Nephron progenitor cell (in vitro differentiated cells): ENCODE measurements at regions not wholly inside any gene's neighbourhood (a gene's known extent, or its start where the extent isn't known, plus 50 kb on each side); places are given as distances from the start of the nearest gene placed in this dataset.

ENCODE experiments used
- DNase-seq: peaks from one replicate; pipeline ENCODE4 v3.0.0; 2021
- H3K27ac Mint-ChIP-seq: 2 replicates; pipeline ENCODE4 v1.8.0; 2021; ENCODE audit warnings: mild to moderate bottlenecking, moderate library complexity, mixed read lengths
- H3K27me3 Mint-ChIP-seq: 2 replicates; pipeline ENCODE4 v1.8.0; 2021; ENCODE audit warnings: mild to moderate bottlenecking, low read depth, mixed read lengths; ENCODE audit not compliant: poor library complexity
- H3K36me3 Mint-ChIP-seq: 2 replicates; pipeline ENCODE4 v1.8.0; 2021; ENCODE audit warnings: low read depth, mixed read lengths
- H3K4me1 Mint-ChIP-seq: 2 replicates; pipeline ENCODE4 v1.8.0; 2021; ENCODE audit warnings: mixed read lengths
- H3K4me3 Mint-ChIP-seq: 2 replicates; pipeline ENCODE4 v1.8.0; 2021; ENCODE audit warnings: mild to moderate bottlenecking, moderate library complexity, mixed read lengths
- H3K9me3 Mint-ChIP-seq: 2 replicates; pipeline ENCODE4 v1.8.0; 2021; ENCODE audit warnings: mild to moderate bottlenecking, moderate library complexity, mixed read lengths
- CTCF ChIP-seq: fragments of 200-600 bp; sonication (generic); IDR thresholded peaks from 2 replicates; pipeline ENCODE4 v1.5.0; 2021; ENCODE audit warnings: antibody characterized with exemption

- no peaks in the 10 kb centered on the region for H3K9me3 Mint-ChIP-seq
- H3K27me3 Mint-ChIP-seq = no peaks in the 10 kb centered on the region
- H3K4me1 Mint-ChIP-seq = no peaks in the 10 kb centered on the region
- H3K4me3 Mint-ChIP-seq = no peak overlapping the region
- no peaks in the 10 kb centered on the region for H3K36me3 Mint-ChIP-seq
- no peak for TF ChIP-seq CTCF
- no peak overlapping the region for H3K27ac Mint-ChIP-seq
- DNase-seq = no peak
Observed at GRCh38 chr10:106341356-106341755, 823.1 kb downstream of the SORCS1 start.

GRCh38 chr10:106338486-106338885, 826.0 kb downstream of the SORCS1 start:
- H3K4me3 Mint-ChIP-seq = no peak overlapping the region
- no peak overlapping the region for H3K27ac Mint-ChIP-seq
- no peak for TF ChIP-seq CTCF
- DNase-seq = no peak
- H3K36me3 Mint-ChIP-seq = no peaks in the 10 kb centered on the region
- no peaks in the 10 kb centered on the region for H3K4me1 Mint-ChIP-seq
- H3K9me3 Mint-ChIP-seq = no peaks in the 10 kb centered on the region
- H3K27me3 Mint-ChIP-seq = peaks cover 6% of the 10 kb centered on the region

GRCh38 chr10:106336874-106337273, 827.6 kb downstream of the SORCS1 start:
- TF ChIP-seq CTCF = no peak
- Mint-ChIP-seq H3K27me3 (peaks cover 6% of the 10 kb centered on the region), H3K4me3 (no peak overlapping the region), H3K27ac (no peak overlapping the region), H3K4me1 (no peaks in the 10 kb centered on the region), H3K9me3 (no peaks in the 10 kb centered on the region), H3K36me3 (no peaks in the 10 kb centered on the region)
- no peak for DNase-seq

GRCh38 chr10:106327747-106328146, 836.8 kb downstream of the SORCS1 start:
- Mint-ChIP-seq H3K27me3 (no peaks in the 10 kb centered on the region), H3K27ac (no peak overlapping the region), H3K9me3 (peaks cover 47% of the 10 kb centered on the region), H3K36me3 (peaks cover 15% of the 10 kb centered on the region), H3K4me1 (no peaks in the 10 kb centered on the region), H3K4me3 (no peak overlapping the region)
- no peak for TF ChIP-seq CTCF
- no peak for DNase-seq

- Mint-ChIP-seq H3K4me3 (no peak overlapping the region), H3K36me3 (peaks cover 2% of the 10 kb centered on the region), H3K4me1 (no peaks in the 10 kb centered on the region), H3K9me3 (peaks cover 4% of the 10 kb centered on the region), H3K27me3 (peaks cover 4% of the 10 kb centered on the region), H3K27ac (no peak overlapping the region)
- no peak for DNase-seq
- TF ChIP-seq CTCF = no peak
Observed at GRCh38 chr10:106320876-106321275, 843.6 kb downstream of the SORCS1 start.

- TF ChIP-seq CTCF = no peak
- Mint-ChIP-seq H3K27ac (no peak overlapping the region), H3K36me3 (no peaks in the 10 kb centered on the region), H3K27me3 (peaks cover 4% of the 10 kb centered on the region), H3K9me3 (no peaks in the 10 kb centered on the region), H3K4me3 (no peak overlapping the region), H3K4me1 (no peaks in the 10 kb centered on the region)
- no peak for DNase-seq
Observed at GRCh38 chr10:106320078-106320477, 844.4 kb downstream of the SORCS1 start.
